ENCODE measurements at regions not wholly inside any gene's neighbourhood (a gene's known extent, or its start where the extent isn't known, plus 50 kb on each side); places are given as distances from the start of the nearest gene placed in this dataset.

DNA sequence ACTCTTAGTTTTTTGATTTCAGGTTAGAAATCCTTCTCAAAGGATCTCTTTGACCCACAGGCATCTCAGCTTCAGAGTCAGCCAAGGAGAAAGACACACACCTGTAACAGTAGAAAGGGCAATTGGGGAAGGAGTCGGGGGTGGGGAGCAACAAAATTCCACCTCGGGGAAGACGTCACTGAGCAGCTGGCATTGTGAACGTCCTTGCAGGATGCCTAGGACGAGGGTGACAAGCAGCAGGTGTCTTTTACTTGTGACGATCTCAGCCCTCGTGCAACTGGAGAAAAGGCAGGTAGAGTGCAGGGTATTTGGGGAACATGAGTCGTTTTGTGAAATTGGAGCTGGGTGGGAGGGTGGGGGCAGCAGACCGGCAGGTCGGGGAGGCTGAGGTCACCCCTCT, 627.0 kb downstream of the ACTR3B start:
- H4K91ac ChIP-seq (ENCODE audit: low read depth, low read length, poor library complexity) = no peak overlapping the region
- no peak for DNase-seq (ENCODE audit: low spot score)
- H2BK120ac ChIP-seq (ENCODE audit: low read depth, low read length) = no peak overlapping the region
- H2BK5ac ChIP-seq (ENCODE audit: low read length) = no peak overlapping the region
- H3K4me2 ChIP-seq (ENCODE audit: insufficient read depth, low read length, poor library complexity, severe bottlenecking) = no peak overlapping the region
- no peak overlapping the region for H3K9ac ChIP-seq (ENCODE audit: low read depth, low read length, poor library complexity)
- H3K18ac ChIP-seq (ENCODE audit: low read length) = no peak overlapping the region
- no peak overlapping the region for H2BK12ac ChIP-seq (ENCODE audit: low read length)
- H4K8ac ChIP-seq (ENCODE audit: low read depth, low read length) = no peak overlapping the region
- no peak overlapping the region for H3K14ac ChIP-seq (ENCODE audit: low read length)
- H2AFZ ChIP-seq (ENCODE audit: low read length) = no peak overlapping the region
- H3K36me3 ChIP-seq (replicated peaks in 1 of 2; ENCODE audit: control insufficient read depth in 2 of 2, insufficient read depth in 2 of 2, low read length in 2 of 2) = no peaks in the 10 kb centered on the region
- H3K27me3 ChIP-seq (ENCODE audit: control insufficient read depth in 3 of 3, insufficient read depth in 3 of 3, low read depth in 1 of 3, low read length in 3 of 3) = no peaks in the 10 kb centered on the region
- H2BK15ac ChIP-seq (ENCODE audit: low read length) = no peak overlapping the region
- H2AK5ac ChIP-seq (ENCODE audit: low read depth, low read length) = no peak overlapping the region
- no peak overlapping the region for H3K27ac ChIP-seq (replicated peaks; ENCODE audit: low read length)
- H3K4me1 ChIP-seq (ENCODE audit: control insufficient read depth in 2 of 2, insufficient read depth in 1 of 2, low read depth in 1 of 2, low read length in 2 of 2) = no peaks in the 10 kb centered on the region
- no peak overlapping the region for H3K23ac ChIP-seq (ENCODE audit: low read depth, low read length, poor library complexity)
- no peak overlapping the region for H3K4me3 ChIP-seq (ENCODE audit: low read length in 2 of 2)
- WGBS, 2 donors (ENCODE audit: extremely low coverage in 2 of 2, insufficient read length in 2 of 2, insufficient replicate concordance in 1 of 2) = no CpG with 5 or more reads among the region's 10 CpGs
- no peaks in the 10 kb centered on the region for H3K79me1 ChIP-seq (ENCODE audit: low read depth, low read length)
- peaks cover 0 to 4% of the 10 kb centered on the region in 2 donors for H3K9me3 ChIP-seq (replicated peaks in 1 of 2; ENCODE audit: control insufficient read depth in 2 of 2, insufficient read depth in 1 of 2, low read depth in 1 of 2, low read length in 2 of 2)
- H3K4ac ChIP-seq (ENCODE audit: low read length) = no peak overlapping the region

DNA sequence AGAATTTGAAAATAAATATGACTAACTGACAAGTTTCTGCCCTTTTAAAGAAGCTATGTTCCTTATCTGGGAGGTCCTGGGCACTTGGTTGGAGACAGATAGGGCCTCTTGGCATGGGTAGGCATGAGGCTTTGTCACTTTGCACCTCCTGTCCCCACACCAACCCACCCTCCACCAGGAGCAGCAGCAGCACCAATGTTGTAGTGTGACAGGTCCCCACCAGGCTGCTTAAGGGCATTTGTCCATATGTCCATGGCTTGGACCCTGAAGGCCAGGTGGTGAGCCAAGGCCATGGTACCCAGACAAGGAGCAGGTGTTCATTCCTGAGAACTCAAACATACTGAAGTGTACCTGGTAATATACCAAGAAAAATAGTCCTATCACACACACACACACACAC, 629.1 kb downstream of the ACTR3B start:
- Histone ChIP-seq H3K9me3 (replicated peaks in 1 of 2; ENCODE audit: control insufficient read depth in 2 of 2, insufficient read depth in 1 of 2, low read depth in 1 of 2, low read length in 2 of 2) (peaks cover 0 to 5% of the 10 kb centered on the region in 2 donors), H3K4me3 (ENCODE audit: low read length in 2 of 2) (no peak overlapping the region), H4K91ac (ENCODE audit: low read depth, low read length, poor library complexity) (no peak overlapping the region), H3K23ac (ENCODE audit: low read depth, low read length, poor library complexity) (no peak overlapping the region), H2BK120ac (ENCODE audit: low read depth, low read length) (no peak overlapping the region), H2AK5ac (ENCODE audit: low read depth, low read length) (no peak overlapping the region), H3K9ac (ENCODE audit: low read depth, low read length, poor library complexity) (no peak overlapping the region), H3K27ac (replicated peaks; ENCODE audit: low read length) (no peak overlapping the region), H3K4me2 (ENCODE audit: insufficient read depth, low read length, poor library complexity, severe bottlenecking) (no peak overlapping the region), H3K4ac (ENCODE audit: low read length) (no peak overlapping the region), H3K36me3 (replicated peaks in 1 of 2; ENCODE audit: control insufficient read depth in 2 of 2, insufficient read depth in 2 of 2, low read length in 2 of 2) (no peaks in the 10 kb centered on the region), H3K79me1 (ENCODE audit: low read depth, low read length) (no peaks in the 10 kb centered on the region), H2BK12ac (ENCODE audit: low read length) (no peak overlapping the region), H3K18ac (ENCODE audit: low read length) (no peak overlapping the region), H2AFZ (ENCODE audit: low read length) (no peak overlapping the region), H3K4me1 (ENCODE audit: control insufficient read depth in 2 of 2, insufficient read depth in 1 of 2, low read depth in 1 of 2, low read length in 2 of 2) (no peaks in the 10 kb centered on the region), H3K27me3 (ENCODE audit: control insufficient read depth in 3 of 3, insufficient read depth in 3 of 3, low read depth in 1 of 3, low read length in 3 of 3) (no peaks in the 10 kb centered on the region), H4K8ac (ENCODE audit: low read depth, low read length) (no peak overlapping the region), H2BK5ac (ENCODE audit: low read length) (no peak overlapping the region), H2BK15ac (ENCODE audit: low read length) (no peak overlapping the region), H3K14ac (ENCODE audit: low read length) (no peak overlapping the region)
- no peak for DNase-seq (ENCODE audit: low spot score)

DNA sequence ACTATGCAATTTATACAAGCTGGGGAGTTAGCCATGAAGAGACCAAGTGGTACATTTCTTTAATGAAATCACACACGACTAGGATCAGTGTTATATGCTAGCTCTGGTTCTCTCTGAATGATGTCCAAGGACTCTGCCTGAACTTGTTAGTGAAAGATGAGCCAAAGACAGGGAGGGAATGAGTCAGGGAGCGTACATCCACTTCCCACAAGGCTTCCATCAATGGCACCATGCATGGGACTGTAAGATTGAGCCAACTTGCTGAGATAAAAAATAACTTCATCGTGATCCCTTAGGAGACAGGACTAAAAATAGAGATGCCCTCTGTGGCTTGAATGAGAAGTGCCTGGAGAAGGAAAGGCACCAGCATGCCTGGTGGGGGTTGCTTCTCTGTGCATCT, 629.7 kb downstream of the ACTR3B start:
- Histone ChIP-seq H2BK5ac (ENCODE audit: low read length) (no peak overlapping the region), H3K36me3 (replicated peaks in 1 of 2; ENCODE audit: control insufficient read depth in 2 of 2, insufficient read depth in 2 of 2, low read length in 2 of 2) (no peaks in the 10 kb centered on the region), H3K4me1 (ENCODE audit: control insufficient read depth in 2 of 2, insufficient read depth in 1 of 2, low read depth in 1 of 2, low read length in 2 of 2) (no peaks in the 10 kb centered on the region), H2BK15ac (ENCODE audit: low read length) (no peak overlapping the region), H2AFZ (ENCODE audit: low read length) (no peak overlapping the region), H3K23ac (ENCODE audit: low read depth, low read length, poor library complexity) (no peak overlapping the region), H3K4me3 (ENCODE audit: low read length in 2 of 2) (no peak overlapping the region), H2BK120ac (ENCODE audit: low read depth, low read length) (no peak overlapping the region), H3K9me3 (replicated peaks in 1 of 2; ENCODE audit: control insufficient read depth in 2 of 2, insufficient read depth in 1 of 2, low read depth in 1 of 2, low read length in 2 of 2) (peaks cover 0 to 5% of the 10 kb centered on the region in 2 donors), H3K4me2 (ENCODE audit: insufficient read depth, low read length, poor library complexity, severe bottlenecking) (no peak overlapping the region), H2AK5ac (ENCODE audit: low read depth, low read length) (no peak overlapping the region), H3K79me1 (ENCODE audit: low read depth, low read length) (no peaks in the 10 kb centered on the region), H3K27ac (replicated peaks; ENCODE audit: low read length) (no peak overlapping the region), H3K9ac (ENCODE audit: low read depth, low read length, poor library complexity) (no peak overlapping the region), H3K18ac (ENCODE audit: low read length) (no peak overlapping the region), H4K8ac (ENCODE audit: low read depth, low read length) (no peak overlapping the region), H2BK12ac (ENCODE audit: low read length) (no peak overlapping the region), H3K27me3 (ENCODE audit: control insufficient read depth in 3 of 3, insufficient read depth in 3 of 3, low read depth in 1 of 3, low read length in 3 of 3) (no peaks in the 10 kb centered on the region), H4K91ac (ENCODE audit: low read depth, low read length, poor library complexity) (no peak overlapping the region), H3K4ac (ENCODE audit: low read length) (no peak overlapping the region), H3K14ac (ENCODE audit: low read length) (no peak overlapping the region)
- WGBS, 2 donors (ENCODE audit: extremely low coverage in 2 of 2, insufficient read length in 2 of 2, insufficient replicate concordance in 1 of 2) = no CpG with 5 or more reads among the region's 3 CpGs
- no peak for DNase-seq (ENCODE audit: low spot score)

DNA sequence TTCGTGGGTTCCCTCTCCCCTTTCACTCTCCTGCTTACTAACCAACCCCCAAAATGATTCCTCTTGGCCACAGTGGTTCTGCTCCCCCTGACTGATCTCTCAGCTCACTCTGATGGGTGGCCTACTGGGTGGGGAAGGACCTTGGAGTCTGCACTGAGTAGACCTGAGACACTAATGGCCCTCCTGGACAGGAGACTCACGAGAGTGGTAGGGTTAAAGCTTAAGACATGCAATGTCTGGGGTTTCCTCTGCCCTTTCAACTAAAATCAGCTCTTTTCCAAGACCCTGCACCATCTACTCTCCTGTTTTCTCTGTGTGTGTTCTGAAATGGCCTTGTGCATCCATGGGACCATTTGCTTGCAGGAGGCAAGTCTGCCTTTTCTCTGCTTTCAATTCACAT, 631.4 kb downstream of the ACTR3B start:
- Histone ChIP-seq H2BK12ac (ENCODE audit: low read length) (no peak overlapping the region), H2BK120ac (ENCODE audit: low read depth, low read length) (no peak overlapping the region), H3K27ac (replicated peaks; ENCODE audit: low read length) (no peak overlapping the region), H3K9me3 (replicated peaks in 1 of 2; ENCODE audit: control insufficient read depth in 2 of 2, insufficient read depth in 1 of 2, low read depth in 1 of 2, low read length in 2 of 2) (peaks cover 0 to 5% of the 10 kb centered on the region in 2 donors), H3K18ac (ENCODE audit: low read length) (no peak overlapping the region), H3K4me3 (ENCODE audit: low read length in 2 of 2) (no peak overlapping the region), H3K79me1 (ENCODE audit: low read depth, low read length) (no peaks in the 10 kb centered on the region), H2AFZ (ENCODE audit: low read length) (no peak overlapping the region), H2BK15ac (ENCODE audit: low read length) (no peak overlapping the region), H3K4ac (ENCODE audit: low read length) (no peak overlapping the region), H2BK5ac (ENCODE audit: low read length) (no peak overlapping the region), H3K23ac (ENCODE audit: low read depth, low read length, poor library complexity) (no peak overlapping the region), H4K8ac (ENCODE audit: low read depth, low read length) (no peak overlapping the region), H3K4me1 (ENCODE audit: control insufficient read depth in 2 of 2, insufficient read depth in 1 of 2, low read depth in 1 of 2, low read length in 2 of 2) (no peaks in the 10 kb centered on the region), H3K27me3 (ENCODE audit: control insufficient read depth in 3 of 3, insufficient read depth in 3 of 3, low read depth in 1 of 3, low read length in 3 of 3) (no peaks in the 10 kb centered on the region), H3K14ac (ENCODE audit: low read length) (no peak overlapping the region), H3K9ac (ENCODE audit: low read depth, low read length, poor library complexity) (no peak overlapping the region), H4K91ac (ENCODE audit: low read depth, low read length, poor library complexity) (no peak overlapping the region), H3K36me3 (replicated peaks in 1 of 2; ENCODE audit: control insufficient read depth in 2 of 2, insufficient read depth in 2 of 2, low read length in 2 of 2) (no peaks in the 10 kb centered on the region), H3K4me2 (ENCODE audit: insufficient read depth, low read length, poor library complexity, severe bottlenecking) (no peak overlapping the region), H2AK5ac (ENCODE audit: low read depth, low read length) (no peak overlapping the region)
- no CpG with 5 or more reads among the region's 2 CpGs for WGBS, 2 donors (ENCODE audit: extremely low coverage in 2 of 2, insufficient read length in 2 of 2, insufficient replicate concordance in 1 of 2)
- DNase-seq (ENCODE audit: low spot score) = no peak

All from neuronal stem cell (in vitro differentiated cells).